ENCODE measurements at regions not wholly inside any gene's neighbourhood (a gene's known extent, or its start where the extent isn't known, plus 50 kb on each side); places are given as distances from the start of the nearest gene placed in this dataset.

GRCh38 chr2:195477248-195477995 is 179.6 kb upstream of the SLC39A10 start:
- TF ChIP-seq CTCF (IDR thresholded peaks at IDR 0.05): no peak
- no peak for ATAC-seq (ENCODE audit: low FRiP score)
- no peak for DNase-seq (ENCODE audit: low spot score)

GRCh38 chr2:195475336-195475735 is 181.7 kb upstream of the SLC39A10 start:
- TF ChIP-seq CTCF (IDR thresholded peaks at IDR 0.05): no peak
- ATAC-seq (ENCODE audit: low FRiP score): no peak

GRCh38 chr2:195473862-195474261 is 183.2 kb upstream of the SLC39A10 start:
- TF ChIP-seq CTCF (IDR thresholded peaks at IDR 0.05): no peak
- ATAC-seq (ENCODE audit: low FRiP score) (no peak), DNase-seq (ENCODE audit: low spot score) (no peak)

More at GRCh38 chr2:195475336-195475735, 181.7 kb upstream of the SLC39A10 start:
- DNase-seq (ENCODE audit: low spot score): no peak

- no peak for TF ChIP-seq CTCF (IDR thresholded peaks at IDR 0.05)
- no peak for DNase-seq (ENCODE audit: low spot score)
- ATAC-seq (ENCODE audit: low FRiP score): no peak
Observed at GRCh38 chr2:195472501-195473234, 184.4 kb upstream of the SLC39A10 start.

GRCh38 chr2:195471807-195472206 is 185.2 kb upstream of the SLC39A10 start:
- ATAC-seq (ENCODE audit: low FRiP score) (no peak), DNase-seq (ENCODE audit: low spot score) (no peak)
- no peak for TF ChIP-seq CTCF (IDR thresholded peaks at IDR 0.05)

- DNase-seq (ENCODE audit: low spot score) (no peak), ATAC-seq (ENCODE audit: low FRiP score) (no peak)
- no peak for TF ChIP-seq CTCF (IDR thresholded peaks at IDR 0.05)
Observed at GRCh38 chr2:195471163-195471562, 185.9 kb upstream of the SLC39A10 start.

- no peak for TF ChIP-seq CTCF (IDR thresholded peaks at IDR 0.05)
- DNase-seq (ENCODE audit: low spot score) (no peak), ATAC-seq (ENCODE audit: low FRiP score) (no peak)
Observed at GRCh38 chr2:195470622-195471021, 186.4 kb upstream of the SLC39A10 start.

Measured in omental fat pad (tissue), 3 donors.